Epithelial cell of proximal tubule (primary cell): ENCODE measurements at regions not wholly inside any gene's neighbourhood (a gene's known extent, or its start where the extent isn't known, plus 50 kb on each side); places are given as distances from the start of the nearest gene placed in this dataset.

ENCODE experiments used
- DNase-seq: peaks from one replicate; pipeline ENCODE4 v3.0.0-alpha.2; 2011; ENCODE audit warnings: low read depth
- H3K4me3 ChIP-seq: 2 replicates; pipeline ENCODE4 v1.5.1; 2011; ENCODE audit warnings: low read depth, mild to moderate bottlenecking, low read length
- TF ChIP-seq, protein P1 (sequence below): conservative IDR thresholded peaks from 2 replicates; pipeline ENCODE4 v1.5.1; 2012; ENCODE audit warnings: low read depth, mild to moderate bottlenecking, low read length

DNA sequence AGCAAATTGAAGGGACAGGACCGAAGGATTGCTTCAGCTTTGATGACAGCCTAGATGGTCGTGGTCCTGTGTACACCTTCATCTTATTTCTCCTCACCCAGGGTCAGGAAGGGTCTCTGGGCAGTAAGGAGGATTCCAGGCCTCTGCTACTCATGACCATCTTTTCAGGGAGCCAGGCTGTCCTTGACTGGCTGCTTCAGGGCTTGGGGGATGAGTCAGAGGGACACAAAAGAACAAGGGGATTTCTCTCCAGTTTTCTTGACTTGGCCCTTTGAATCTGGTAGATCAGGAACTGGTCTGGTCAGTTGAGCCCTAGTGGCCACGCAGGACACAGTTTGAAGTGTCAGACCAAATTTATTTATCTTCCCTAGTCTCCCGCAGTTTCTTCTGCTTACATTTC lies 402.1 kb upstream of the CHD6 start:
- DNase-seq: no peak
- H3K4me3 ChIP-seq: no peak overlapping the region
- TF ChIP-seq, protein P1, sequence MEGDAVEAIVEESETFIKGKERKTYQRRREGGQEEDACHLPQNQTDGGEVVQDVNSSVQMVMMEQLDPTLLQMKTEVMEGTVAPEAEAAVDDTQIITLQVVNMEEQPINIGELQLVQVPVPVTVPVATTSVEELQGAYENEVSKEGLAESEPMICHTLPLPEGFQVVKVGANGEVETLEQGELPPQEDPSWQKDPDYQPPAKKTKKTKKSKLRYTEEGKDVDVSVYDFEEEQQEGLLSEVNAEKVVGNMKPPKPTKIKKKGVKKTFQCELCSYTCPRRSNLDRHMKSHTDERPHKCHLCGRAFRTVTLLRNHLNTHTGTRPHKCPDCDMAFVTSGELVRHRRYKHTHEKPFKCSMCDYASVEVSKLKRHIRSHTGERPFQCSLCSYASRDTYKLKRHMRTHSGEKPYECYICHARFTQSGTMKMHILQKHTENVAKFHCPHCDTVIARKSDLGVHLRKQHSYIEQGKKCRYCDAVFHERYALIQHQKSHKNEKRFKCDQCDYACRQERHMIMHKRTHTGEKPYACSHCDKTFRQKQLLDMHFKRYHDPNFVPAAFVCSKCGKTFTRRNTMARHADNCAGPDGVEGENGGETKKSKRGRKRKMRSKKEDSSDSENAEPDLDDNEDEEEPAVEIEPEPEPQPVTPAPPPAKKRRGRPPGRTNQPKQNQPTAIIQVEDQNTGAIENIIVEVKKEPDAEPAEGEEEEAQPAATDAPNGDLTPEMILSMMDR: no peak

DNA sequence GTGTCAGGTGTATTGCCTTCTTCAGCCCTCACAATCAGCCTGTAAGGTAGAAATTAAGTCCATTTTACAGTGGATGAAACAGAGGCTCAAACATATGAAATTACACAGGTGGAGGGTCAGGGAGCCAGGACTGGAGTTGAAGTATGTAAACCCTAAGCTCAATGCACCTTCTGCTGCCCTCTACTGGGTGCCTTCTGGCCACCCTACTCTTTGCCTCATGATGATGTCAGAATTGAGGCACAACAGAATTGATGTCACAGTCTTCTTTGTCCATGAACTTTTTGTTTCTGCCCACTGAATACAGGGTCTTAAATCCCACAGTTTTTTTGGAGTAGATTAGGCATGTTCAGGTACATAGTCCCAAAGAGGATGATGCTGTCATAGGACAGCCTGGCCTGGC lies 400.8 kb upstream of the CHD6 start:
- no peak for DNase-seq
- no peak overlapping the region for H3K4me3 ChIP-seq
- TF ChIP-seq, protein P1: no peak

GRCh38 chr20:42010090-42010489 lies 391.9 kb upstream of the CHD6 start:
- no peak overlapping the region for H3K4me3 ChIP-seq
- DNase-seq: no peak
- TF ChIP-seq, protein P1: no peak

DNA sequence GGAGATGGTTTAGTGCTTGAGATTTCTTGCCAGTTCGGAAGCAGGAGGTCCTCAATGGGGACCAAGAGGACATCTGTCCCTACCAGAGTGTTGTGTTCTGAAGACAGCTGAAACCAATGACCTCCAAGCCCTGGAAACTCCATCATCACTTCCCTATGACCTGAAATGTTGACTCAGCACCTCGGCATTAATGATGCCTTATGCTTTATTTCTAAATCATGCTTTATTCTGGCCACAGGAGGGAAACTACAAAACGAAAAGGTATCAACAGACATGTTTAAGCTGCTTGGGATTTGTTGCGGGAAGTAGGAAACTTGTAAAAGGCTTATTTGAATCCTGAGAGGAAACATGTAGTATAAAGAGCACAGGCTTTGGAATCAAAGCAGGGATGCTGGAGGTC lies 389.1 kb upstream of the CHD6 start:
- no peak overlapping the region for H3K4me3 ChIP-seq
- TF ChIP-seq, protein P1: no peak
- DNase-seq: no peak

GRCh38 chr20:42005211-42005610 lies 387.0 kb upstream of the CHD6 start:
- H3K4me3 ChIP-seq: no peak overlapping the region
- TF ChIP-seq, protein P1: no peak
- DNase-seq: no peak

DNA sequence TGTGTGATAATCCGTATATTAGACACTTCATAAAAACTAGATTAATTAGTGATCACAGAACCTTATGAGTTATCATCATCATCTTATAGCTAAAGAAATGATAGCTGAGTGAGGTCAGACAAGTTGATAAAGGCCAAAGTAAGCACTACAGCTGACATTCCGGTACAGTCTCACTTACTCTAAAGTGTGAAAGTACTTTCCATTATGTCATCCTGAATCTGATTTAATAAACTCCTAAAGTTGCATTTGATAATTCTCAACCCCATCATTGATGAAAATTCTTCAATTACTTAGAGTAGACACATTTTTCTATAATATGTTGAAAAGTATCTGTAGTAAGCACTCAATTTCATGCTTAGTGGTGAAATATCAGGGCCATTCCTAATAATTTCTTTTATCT lies 385.2 kb upstream of the CHD6 start:
- no peak for DNase-seq
- no peak overlapping the region for H3K4me3 ChIP-seq
- TF ChIP-seq, protein P1: no peak

- no peak for DNase-seq
- no peak overlapping the region for H3K4me3 ChIP-seq
- TF ChIP-seq, protein P1: no peak
Observed at GRCh38 chr20:41998539-41999341, 380.6 kb upstream of the CHD6 start.
